HG03039 (cell line): ENCODE measurements at regions not wholly inside any gene's neighbourhood (a gene's known extent, or its start where the extent isn't known, plus 50 kb on each side); places are given as distances from the start of the nearest gene placed in this dataset.

ENCODE experiments used
- ATAC-seq: cut with Tn5 transposase; IDR thresholded peaks from one replicate; pipeline ENCODE4 v1.9.1; 2021; ENCODE audit warnings: mild to moderate bottlenecking, moderate library complexity; ENCODE audit not compliant: unreplicated experiment

GRCh38 chr11:109795234-109795633, 298.0 kb upstream of the ZC3H12C start:
- no peak for ATAC-seq

GRCh38 chr11:109796253-109796652, 296.9 kb upstream of the ZC3H12C start:
- no peak for ATAC-seq

GRCh38 chr11:109798521-109798920, 294.7 kb upstream of the ZC3H12C start:
- ATAC-seq = no peak

GRCh38 chr11:109799604-109800003, 293.6 kb upstream of the ZC3H12C start:
- no peak for ATAC-seq

- ATAC-seq = no peak
These were observed 288.3 kb upstream of the ZC3H12C start for GRCh38 chr11:109804911-109805310.

GRCh38 chr11:109806205-109806604, 287.0 kb upstream of the ZC3H12C start:
- no peak for ATAC-seq

- ATAC-seq = no peak
These were observed 284.6 kb upstream of the ZC3H12C start for GRCh38 chr11:109808569-109808968.

- no peak for ATAC-seq
These were observed 278.4 kb upstream of the ZC3H12C start for GRCh38 chr11:109814824-109815223.

GRCh38 chr11:109815500-109816150, 277.6 kb upstream of the ZC3H12C start:
- no peak for ATAC-seq

- ATAC-seq = no peak
These were observed 274.9 kb upstream of the ZC3H12C start for GRCh38 chr11:109818290-109818689.

GRCh38 chr11:109819410-109819809, 273.8 kb upstream of the ZC3H12C start:
- ATAC-seq = no peak

GRCh38 chr11:109821511-109821910, 271.7 kb upstream of the ZC3H12C start:
- ATAC-seq = no peak

GRCh38 chr11:109822436-109823102, 270.6 kb upstream of the ZC3H12C start:
- no peak for ATAC-seq

GRCh38 chr11:109828387-109828786, 264.8 kb upstream of the ZC3H12C start:
- ATAC-seq = no peak

- ATAC-seq = no peak
These were observed 255.2 kb upstream of the ZC3H12C start for GRCh38 chr11:109838026-109838425.

GRCh38 chr11:109845437-109845836, 247.8 kb upstream of the ZC3H12C start:
- ATAC-seq = no peak

GRCh38 chr11:109847621-109848020, 245.6 kb upstream of the ZC3H12C start:
- ATAC-seq = no peak

- ATAC-seq = no peak
These were observed 244.1 kb upstream of the ZC3H12C start for GRCh38 chr11:109849051-109849450.

- ATAC-seq = no peak
These were observed 243.2 kb upstream of the ZC3H12C start for GRCh38 chr11:109849946-109850345.

- no peak for ATAC-seq
These were observed 241.3 kb upstream of the ZC3H12C start for GRCh38 chr11:109851780-109852390.

GRCh38 chr11:109853156-109853776, 239.9 kb upstream of the ZC3H12C start:
- ATAC-seq = no peak

- no peak for ATAC-seq
These were observed 238.5 kb upstream of the ZC3H12C start for GRCh38 chr11:109854731-109855130.
